ENCODE measurements at regions not wholly inside any gene's neighbourhood (a gene's known extent, or its start where the extent isn't known, plus 50 kb on each side); places are given as distances from the start of the nearest gene placed in this dataset.

- Histone ChIP-seq H3K27me3 (ENCODE audit: control insufficient read depth, insufficient read depth, low read length) (no peaks in the 10 kb centered on the region), H3K4me1 (ENCODE audit: control insufficient read depth, insufficient read depth, low read length, poor library complexity, severe bottlenecking) (no peaks in the 10 kb centered on the region), H3K27ac (ENCODE audit: insufficient read depth, low read length, poor library complexity, severe bottlenecking) (no peak overlapping the region), H3K4me3 (ENCODE audit: low read depth, low read length) (no peak overlapping the region), H3K9me3 (ENCODE audit: control insufficient read depth in 2 of 2, low read length in 2 of 2) (no peaks in the 10 kb centered on the region), H3K36me3 (ENCODE audit: control insufficient read depth, insufficient read depth, low read length) (no peaks in the 10 kb centered on the region)
- H3K4me3 Mint-ChIP-seq, result no peak overlapping the region
- peaks cover 0 to 2% (median 0%) of the 10 kb centered on the region in 7 donors for H3K9me3 Mint-ChIP-seq
- ATAC-seq (ENCODE audit: low read depth in 2 of 2), result no peak
- no peaks in the 10 kb centered on the region for H3K27me3 Mint-ChIP-seq
- no peaks in the 10 kb centered on the region for H3K36me3 Mint-ChIP-seq
- no peak for DNase-seq
- H3K27ac Mint-ChIP-seq, result no peak overlapping the region
- H3K4me1 Mint-ChIP-seq, result no peaks in the 10 kb centered on the region
These were observed 230.6 kb upstream of the CD180 start for GRCh38 chr5:67426961-67427849.

GRCh38 chr5:67425514-67425913, 228.9 kb upstream of the CD180 start:
- H3K9me3 ChIP-seq (ENCODE audit: control insufficient read depth in 2 of 2, low read length in 2 of 2), result no peaks in the 10 kb centered on the region
- no peaks in the 10 kb centered on the region for H3K27me3 Mint-ChIP-seq
- H3K4me1 ChIP-seq (ENCODE audit: control insufficient read depth, insufficient read depth, low read length, poor library complexity, severe bottlenecking), result no peaks in the 10 kb centered on the region
- H3K36me3 Mint-ChIP-seq, result peaks cover 4% of the 10 kb centered on the region
- H3K4me3 ChIP-seq (ENCODE audit: low read depth, low read length), result no peak overlapping the region
- no peak overlapping the region for H3K27ac ChIP-seq (ENCODE audit: insufficient read depth, low read length, poor library complexity, severe bottlenecking)
- H3K27me3 ChIP-seq (ENCODE audit: control insufficient read depth, insufficient read depth, low read length), result no peaks in the 10 kb centered on the region
- no peak for ATAC-seq (ENCODE audit: low read depth in 2 of 2)
- no peak overlapping the region for H3K4me3 Mint-ChIP-seq
- peaks cover 0 to 2% (median 0%) of the 10 kb centered on the region in 7 donors for H3K9me3 Mint-ChIP-seq
- no peaks in the 10 kb centered on the region for H3K36me3 ChIP-seq (ENCODE audit: control insufficient read depth, insufficient read depth, low read length)
- H3K4me1 Mint-ChIP-seq, result no peaks in the 10 kb centered on the region
- H3K27ac Mint-ChIP-seq, result no peak overlapping the region
- DNase-seq, result no peak

DNA sequence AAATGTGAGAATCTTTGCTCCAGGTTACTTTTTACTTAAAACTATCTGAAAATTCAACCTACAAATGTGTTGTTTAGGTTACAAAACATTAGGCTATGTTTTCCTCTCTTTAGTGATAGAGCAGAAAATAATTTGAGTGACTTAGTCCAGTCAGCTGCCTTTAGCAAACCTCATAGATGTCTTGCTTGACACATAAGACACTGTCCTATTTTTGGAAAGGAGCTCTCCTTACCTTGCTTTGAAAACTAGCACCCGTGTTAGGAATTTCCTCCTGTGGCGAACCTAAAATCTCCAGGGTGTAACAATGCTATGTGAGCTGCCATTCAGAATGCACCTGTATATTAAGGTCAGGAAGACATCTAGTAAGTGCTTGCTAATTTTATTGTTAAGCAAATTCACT, 221.2 kb upstream of the CD180 start:
- Mint-ChIP-seq H3K27me3 (no peaks in the 10 kb centered on the region), H3K9me3 (peaks cover 0 to 6% (median 0%) of the 10 kb centered on the region in 7 donors), H3K36me3 (peaks cover 4% of the 10 kb centered on the region), H3K4me3 (no peak overlapping the region), H3K4me1 (peaks cover 0 to 13% (median 8%) of the 10 kb centered on the region in 4 donors), H3K27ac (no peak overlapping the region)
- H3K4me1 ChIP-seq (ENCODE audit: control insufficient read depth, insufficient read depth, low read length, poor library complexity, severe bottlenecking), result peaks cover 4% of the 10 kb centered on the region
- H3K36me3 ChIP-seq (ENCODE audit: control insufficient read depth, insufficient read depth, low read length), result no peaks in the 10 kb centered on the region
- H3K9me3 ChIP-seq (ENCODE audit: control insufficient read depth in 2 of 2, low read length in 2 of 2), result no peaks in the 10 kb centered on the region
- no peak for DNase-seq
- no peak overlapping the region for H3K27ac ChIP-seq (ENCODE audit: insufficient read depth, low read length, poor library complexity, severe bottlenecking)
- no peak for ATAC-seq (ENCODE audit: low read depth in 2 of 2)
- H3K27me3 ChIP-seq (ENCODE audit: control insufficient read depth, insufficient read depth, low read length), result no peaks in the 10 kb centered on the region
- H3K4me3 ChIP-seq (ENCODE audit: low read depth, low read length), result no peak overlapping the region

DNA sequence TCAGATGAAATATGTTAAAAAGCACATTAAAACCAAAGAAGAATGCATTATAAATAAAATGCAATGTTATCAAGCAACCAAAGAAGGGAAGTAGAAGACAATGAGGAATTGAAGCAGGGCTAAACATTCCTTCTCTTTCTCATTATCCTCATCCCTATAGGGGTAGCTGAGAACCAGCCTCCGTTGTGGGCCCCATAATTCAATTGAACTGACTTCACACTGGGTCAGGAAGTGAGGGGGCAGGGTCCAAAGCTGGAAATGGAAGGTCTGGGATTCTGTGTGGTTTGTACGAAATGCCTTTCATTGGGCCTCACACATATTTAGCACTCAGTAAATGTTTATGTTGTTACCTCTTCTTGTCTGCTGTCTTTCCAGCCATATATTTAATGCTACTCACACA, 220.4 kb upstream of the CD180 start:
- Histone ChIP-seq H3K36me3 (ENCODE audit: control insufficient read depth, insufficient read depth, low read length) (no peaks in the 10 kb centered on the region), H3K4me3 (ENCODE audit: low read depth, low read length) (no peak overlapping the region), H3K4me1 (ENCODE audit: control insufficient read depth, insufficient read depth, low read length, poor library complexity, severe bottlenecking) (peaks cover 4% of the 10 kb centered on the region), H3K9me3 (ENCODE audit: control insufficient read depth in 2 of 2, low read length in 2 of 2) (no peaks in the 10 kb centered on the region), H3K27ac (ENCODE audit: insufficient read depth, low read length, poor library complexity, severe bottlenecking) (no peak overlapping the region), H3K27me3 (ENCODE audit: control insufficient read depth, insufficient read depth, low read length) (no peaks in the 10 kb centered on the region)
- Mint-ChIP-seq H3K27me3 (no peaks in the 10 kb centered on the region), H3K36me3 (peaks cover 4% of the 10 kb centered on the region), H3K9me3 (peaks cover 0 to 6% (median 0%) of the 10 kb centered on the region in 7 donors), H3K4me3 (no peak overlapping the region), H3K4me1 (peaks cover 0 to 13% (median 8%) of the 10 kb centered on the region in 4 donors), H3K27ac (no peak overlapping the region)
- DNase-seq, result no peak
- ATAC-seq (ENCODE audit: low read depth in 2 of 2), result no peak

DNA sequence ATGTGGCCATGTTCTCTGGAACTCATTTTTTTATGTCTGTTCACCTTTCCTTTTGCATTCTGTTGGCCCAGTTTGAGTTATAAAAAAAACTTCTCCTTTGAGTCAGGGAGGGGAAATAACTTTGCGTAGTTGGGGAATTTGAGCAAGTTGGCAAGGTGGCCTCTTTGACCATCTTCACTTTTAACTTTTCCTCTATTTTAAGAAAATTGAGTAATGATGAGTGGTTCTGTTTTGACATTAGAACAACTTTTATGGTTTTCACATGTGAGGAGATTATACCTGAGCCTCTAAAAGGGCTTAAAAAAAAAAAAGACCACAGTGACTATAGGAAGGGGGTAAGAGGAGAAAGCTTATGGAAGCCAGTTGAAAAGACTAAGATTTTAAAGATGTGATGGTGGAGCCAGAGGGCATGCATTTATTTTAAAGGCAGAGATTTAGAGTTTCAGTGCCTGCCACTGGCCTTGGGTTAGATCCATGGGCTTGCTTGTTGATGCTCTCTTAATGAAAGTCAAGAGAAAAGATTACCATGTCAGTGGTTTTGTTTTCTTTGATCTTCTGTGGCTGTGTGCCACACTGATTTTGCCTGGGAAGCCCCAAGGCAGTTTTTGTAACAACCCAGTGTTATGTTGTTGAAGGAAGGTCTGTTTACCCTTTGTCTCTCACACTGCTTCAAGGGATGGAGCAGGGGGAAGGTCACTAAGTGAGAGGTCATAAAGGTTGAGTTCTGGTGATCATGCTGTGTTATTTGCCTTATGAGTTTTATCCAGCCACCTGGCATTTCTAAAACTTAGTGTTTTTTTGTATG, 219.7 kb upstream of the CD180 start:
- peaks cover 0 to 6% (median 0%) of the 10 kb centered on the region in 7 donors for H3K9me3 Mint-ChIP-seq
- H3K27me3 ChIP-seq (ENCODE audit: control insufficient read depth, insufficient read depth, low read length), result no peaks in the 10 kb centered on the region
- DNase-seq, result peak in 1 of 3 donors; percentile 4
- H3K36me3 Mint-ChIP-seq, result peaks cover 4% of the 10 kb centered on the region
- ATAC-seq (ENCODE audit: low read depth in 2 of 2), result peak in 1 of 2 donors; percentile 43
- H3K27ac ChIP-seq (ENCODE audit: insufficient read depth, low read length, poor library complexity, severe bottlenecking), result no peak overlapping the region
- peaks cover 4% of the 10 kb centered on the region for H3K4me1 ChIP-seq (ENCODE audit: control insufficient read depth, insufficient read depth, low read length, poor library complexity, severe bottlenecking)
- no peak overlapping the region for H3K27ac Mint-ChIP-seq
- H3K9me3 ChIP-seq (ENCODE audit: control insufficient read depth in 2 of 2, low read length in 2 of 2), result no peaks in the 10 kb centered on the region
- no peaks in the 10 kb centered on the region for H3K27me3 Mint-ChIP-seq
- H3K4me1 Mint-ChIP-seq, result peaks cover 0 to 13% (median 8%) of the 10 kb centered on the region in 4 donors
- H3K4me3 Mint-ChIP-seq, result no peak overlapping the region
- no peaks in the 10 kb centered on the region for H3K36me3 ChIP-seq (ENCODE audit: control insufficient read depth, insufficient read depth, low read length)
- no peak overlapping the region for H3K4me3 ChIP-seq (ENCODE audit: low read depth, low read length)

DNA sequence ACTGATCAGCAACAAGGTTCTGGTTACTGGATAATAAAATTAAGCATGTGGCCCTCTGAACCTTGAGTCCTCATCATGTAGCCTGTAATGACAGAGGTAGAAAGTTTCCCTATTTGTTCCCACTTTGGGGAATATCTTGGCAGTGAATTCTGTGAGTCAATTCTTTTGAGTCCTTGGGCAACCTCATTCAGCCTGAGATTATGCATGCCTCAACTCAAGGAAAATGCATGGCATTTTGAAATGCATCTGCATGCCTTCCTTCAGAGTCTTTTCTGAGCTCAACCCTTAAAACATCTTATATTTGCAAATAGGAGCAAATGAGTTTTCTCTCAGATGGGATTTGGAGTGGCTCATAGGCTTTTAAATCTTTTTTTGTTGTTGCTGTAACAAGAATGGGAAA, 218.1 kb upstream of the CD180 start:
- Mint-ChIP-seq H3K4me3 (no peak overlapping the region), H3K9me3 (peaks cover 0 to 1% (median 0%) of the 10 kb centered on the region in 7 donors), H3K27ac (no peak overlapping the region), H3K27me3 (no peaks in the 10 kb centered on the region), H3K4me1 (peaks cover 0 to 13% (median 8%) of the 10 kb centered on the region in 4 donors), H3K36me3 (no peaks in the 10 kb centered on the region)
- no peak overlapping the region for H3K4me3 ChIP-seq (ENCODE audit: low read depth, low read length)
- no peaks in the 10 kb centered on the region for H3K9me3 ChIP-seq (ENCODE audit: control insufficient read depth in 2 of 2, low read length in 2 of 2)
- H3K36me3 ChIP-seq (ENCODE audit: control insufficient read depth, insufficient read depth, low read length), result no peaks in the 10 kb centered on the region
- no peaks in the 10 kb centered on the region for H3K27me3 ChIP-seq (ENCODE audit: control insufficient read depth, insufficient read depth, low read length)
- peaks cover 4% of the 10 kb centered on the region for H3K4me1 ChIP-seq (ENCODE audit: control insufficient read depth, insufficient read depth, low read length, poor library complexity, severe bottlenecking)
- ATAC-seq (ENCODE audit: low read depth in 2 of 2) (no peak), DNase-seq (no peak)
- H3K27ac ChIP-seq (ENCODE audit: insufficient read depth, low read length, poor library complexity, severe bottlenecking), result no peak overlapping the region

DNA sequence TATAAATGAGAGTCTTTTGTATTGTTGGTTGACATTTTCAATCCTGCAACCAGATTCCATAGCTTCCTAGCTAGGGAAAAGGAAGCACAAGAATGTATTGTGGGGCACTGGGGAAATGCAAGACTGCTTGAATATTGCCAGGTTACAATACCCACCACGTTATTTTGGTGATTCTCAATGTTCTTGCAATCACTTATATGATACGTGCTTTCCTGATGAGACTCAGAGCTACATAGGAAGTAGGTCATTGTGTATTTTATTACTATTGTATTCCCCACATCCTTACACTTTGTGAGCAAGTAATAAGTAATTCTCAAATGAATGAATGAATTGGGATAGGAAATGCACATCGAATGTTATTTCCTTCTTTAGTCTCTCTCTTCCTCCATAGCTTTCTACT, 217.1 kb upstream of the CD180 start:
- H3K36me3 Mint-ChIP-seq, result no peaks in the 10 kb centered on the region
- H3K27ac Mint-ChIP-seq, result no peak overlapping the region
- Histone ChIP-seq H3K36me3 (ENCODE audit: control insufficient read depth, insufficient read depth, low read length) (no peaks in the 10 kb centered on the region), H3K27ac (ENCODE audit: insufficient read depth, low read length, poor library complexity, severe bottlenecking) (no peak overlapping the region), H3K4me3 (ENCODE audit: low read depth, low read length) (no peak overlapping the region), H3K9me3 (ENCODE audit: control insufficient read depth in 2 of 2, low read length in 2 of 2) (no peaks in the 10 kb centered on the region), H3K27me3 (ENCODE audit: control insufficient read depth, insufficient read depth, low read length) (no peaks in the 10 kb centered on the region), H3K4me1 (ENCODE audit: control insufficient read depth, insufficient read depth, low read length, poor library complexity, severe bottlenecking) (peaks cover 4% of the 10 kb centered on the region)
- no peak overlapping the region for H3K4me3 Mint-ChIP-seq
- ATAC-seq (ENCODE audit: low read depth in 2 of 2) (no peak), DNase-seq (no peak)
- peaks cover 0 to 13% (median 8%) of the 10 kb centered on the region in 4 donors for H3K4me1 Mint-ChIP-seq
- H3K9me3 Mint-ChIP-seq, result peaks cover 0 to 1% (median 0%) of the 10 kb centered on the region in 7 donors
- no peaks in the 10 kb centered on the region for H3K27me3 Mint-ChIP-seq
